Erythroblast (primary cell): ENCODE measurements at regions not wholly inside any gene's neighbourhood (a gene's known extent, or its start where the extent isn't known, plus 50 kb on each side); places are given as distances from the start of the nearest gene placed in this dataset.

Source experiments
- GATA1 ChIP-seq: IDR thresholded peaks from 2 replicates; pipeline ENCODE4 v1.6.1; 2011; ENCODE audit warnings: low read depth, mild to moderate bottlenecking, control low read depth, low read length, moderate library complexity
- POLR2A ChIP-seq: IDR thresholded peaks from 2 replicates; pipeline ENCODE4 v1.6.1; 2011; ENCODE audit warnings: mild to moderate bottlenecking, low read length

DNA sequence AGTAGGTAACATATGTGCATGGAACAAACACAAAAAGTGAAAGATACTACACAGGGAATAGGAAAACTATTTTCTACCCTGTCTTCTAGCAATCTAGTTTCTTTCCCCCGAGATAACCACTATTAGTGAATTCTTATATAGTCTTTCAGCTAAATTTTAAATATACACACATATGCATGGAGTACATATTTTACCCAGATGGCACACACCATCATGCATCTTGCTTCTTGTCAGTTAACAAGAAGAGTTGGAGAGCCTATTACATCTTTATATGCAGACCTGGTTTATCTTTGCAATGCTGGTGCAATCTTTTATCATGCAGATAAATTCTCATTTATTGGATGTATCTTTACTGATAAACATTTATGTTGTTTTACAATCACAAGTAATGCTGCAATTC lies 100.4 kb downstream of the OTOR start:
- TF ChIP-seq POLR2A, result no peak
- TF ChIP-seq GATA1, result no peak
